OCI-LY3 (cell line): ENCODE measurements at regions not wholly inside any gene's neighbourhood (a gene's known extent, or its start where the extent isn't known, plus 50 kb on each side); places are given as distances from the start of the nearest gene placed in this dataset.

ENCODE experiments used
- EZH2phosphoT487 ChIP-seq: fragments of 200-600 bp; shearing (Covaris generic); IDR thresholded peaks from 2 replicates; pipeline ENCODE4 v1.6.1; 2018; ENCODE audit warnings: antibody characterized with exemption, mixed run types, low read depth
- TF ChIP-seq, protein P1 (sequence below): fragments of 200-600, 300-600 bp; sonication (generic); IDR thresholded peaks from 2 replicates; pipeline ENCODE4 v1.5.1; 2014; ENCODE audit warnings: antibody characterized with exemption, low read length, low read depth

DNA sequence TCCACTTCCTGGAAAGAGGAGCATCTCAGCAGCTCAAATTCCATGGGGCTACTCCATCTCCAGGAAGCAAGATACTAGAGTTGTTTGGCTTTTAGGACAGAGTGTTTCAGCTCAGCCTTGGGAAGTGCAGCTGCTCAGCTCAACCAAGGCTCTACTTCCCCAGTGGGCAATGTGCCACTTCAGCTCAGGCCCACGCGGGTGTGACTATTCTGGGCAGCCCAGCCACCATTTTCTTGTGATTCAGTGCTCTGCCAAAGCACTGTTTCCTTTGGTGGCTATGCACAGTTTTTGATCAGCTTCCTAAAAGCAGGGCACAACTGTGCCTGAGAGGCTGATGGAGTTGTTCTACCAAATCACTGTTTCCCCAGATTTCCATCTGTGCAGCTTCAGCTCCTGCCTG lies 1104.9 kb upstream of the TMPRSS15 start:
- TF ChIP-seq, protein P1, sequence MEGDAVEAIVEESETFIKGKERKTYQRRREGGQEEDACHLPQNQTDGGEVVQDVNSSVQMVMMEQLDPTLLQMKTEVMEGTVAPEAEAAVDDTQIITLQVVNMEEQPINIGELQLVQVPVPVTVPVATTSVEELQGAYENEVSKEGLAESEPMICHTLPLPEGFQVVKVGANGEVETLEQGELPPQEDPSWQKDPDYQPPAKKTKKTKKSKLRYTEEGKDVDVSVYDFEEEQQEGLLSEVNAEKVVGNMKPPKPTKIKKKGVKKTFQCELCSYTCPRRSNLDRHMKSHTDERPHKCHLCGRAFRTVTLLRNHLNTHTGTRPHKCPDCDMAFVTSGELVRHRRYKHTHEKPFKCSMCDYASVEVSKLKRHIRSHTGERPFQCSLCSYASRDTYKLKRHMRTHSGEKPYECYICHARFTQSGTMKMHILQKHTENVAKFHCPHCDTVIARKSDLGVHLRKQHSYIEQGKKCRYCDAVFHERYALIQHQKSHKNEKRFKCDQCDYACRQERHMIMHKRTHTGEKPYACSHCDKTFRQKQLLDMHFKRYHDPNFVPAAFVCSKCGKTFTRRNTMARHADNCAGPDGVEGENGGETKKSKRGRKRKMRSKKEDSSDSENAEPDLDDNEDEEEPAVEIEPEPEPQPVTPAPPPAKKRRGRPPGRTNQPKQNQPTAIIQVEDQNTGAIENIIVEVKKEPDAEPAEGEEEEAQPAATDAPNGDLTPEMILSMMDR = no peak
- TF ChIP-seq EZH2phosphoT487 = no peak
